IMR-90 (cell line): ENCODE measurements at regions not wholly inside any gene's neighbourhood (a gene's known extent, or its start where the extent isn't known, plus 50 kb on each side); places are given as distances from the start of the nearest gene placed in this dataset.

ENCODE experiments used
- ATAC-seq: fragments of 200-7000 bp; cut with Tn5 transposase; 2 replicates; pipeline ENCODE4 v1.9.1; 2020; ENCODE audit warnings: low read depth, mild to moderate bottlenecking, moderate library complexity
- BruUV-seq: library from RNA; stranded (reverse); fragments of 400-500 nt; replicated peaks from 2 replicates; lab custom pipeline; 2021; lab: Mats Ljungman, UMichigan
- CTCF ChIA-PET: fragments of 300-600 bp; formaldehyde crosslinking; extraction: SDS; loops from one replicate; lab custom pipeline; 2021; ENCODE audit warnings: antibody characterized with exemption; lab: Yijun Ruan, JAX
- POLR2A ChIA-PET: fragments of 300-600 bp; sonication (Branson Sonifier 250); formaldehyde crosslinking; loops from one replicate; lab custom pipeline; 2022; ENCODE audit warnings: antibody characterized with exemption; ENCODE audit not compliant: unreplicated experiment; lab: Charles Lee
- DNase-seq: peaks from one replicate; pipeline ENCODE4 v3.0.0; 2013
- H2AFZ ChIP-seq: replicated peaks from 2 replicates; pipeline ENCODE3; 2013; ENCODE audit warnings: low read length, mild to moderate bottlenecking; ENCODE audit not compliant: poor library complexity
- H2AK5ac ChIP-seq: 2 replicates; pipeline ENCODE4 v1.6.1; 2013; ENCODE audit warnings: low read depth, low read length, inconsistent platforms
- H2AK9ac ChIP-seq: replicated peaks from 2 replicates; pipeline ENCODE3; 2013; ENCODE audit warnings: mild to moderate bottlenecking, low read depth, low read length, moderate library complexity; ENCODE audit not compliant: poor library complexity
- H2BK120ac ChIP-seq: 2 replicates; pipeline ENCODE4 v1.6.1; 2013; ENCODE audit warnings: low read depth, low read length, inconsistent platforms
- H2BK15ac ChIP-seq: 3 replicates; pipeline ENCODE4 v1.6.1; 2013; ENCODE audit warnings: low read depth, low read length, inconsistent platforms
- H2BK20ac ChIP-seq: 2 replicates; pipeline ENCODE4 v1.6.1; 2013; ENCODE audit warnings: low read depth, mild to moderate bottlenecking, inconsistent platforms, low read length, moderate library complexity
- H2BK5ac ChIP-seq: 2 replicates; pipeline ENCODE4 v1.6.1; 2013; ENCODE audit warnings: mild to moderate bottlenecking, low read depth, low read length, inconsistent platforms; ENCODE audit not compliant: poor library complexity, severe bottlenecking
- H3K14ac ChIP-seq: replicated peaks from 2 replicates; pipeline ENCODE4 v1.6.1; 2013; ENCODE audit warnings: low read depth, low read length, inconsistent platforms
- H3K18ac ChIP-seq: 2 replicates; pipeline ENCODE4 v1.6.1; 2013; ENCODE audit warnings: low read depth, low read length, control low read depth
- H3K23ac ChIP-seq: 2 replicates; pipeline ENCODE4 v1.6.1; 2013; ENCODE audit warnings: low read depth, low read length, inconsistent platforms
- H3K27ac ChIP-seq: 2 replicates; pipeline ENCODE4 v1.5.1; 2013; ENCODE audit warnings: mild to moderate bottlenecking, control low read depth, low read length; ENCODE audit not compliant: insufficient read depth
- H3K27me3 ChIP-seq: 2 replicates; pipeline ENCODE4 v1.6.1; 2013; ENCODE audit warnings: low read length; ENCODE audit not compliant: control insufficient read depth, insufficient read depth
- H3K36me3 ChIP-seq: 2 replicates; pipeline ENCODE4 v1.6.1; 2013; ENCODE audit warnings: low read length, mixed read lengths; ENCODE audit not compliant: control insufficient read depth, insufficient read depth
- H3K4ac ChIP-seq: 2 replicates; pipeline ENCODE4 v1.6.1; 2013; ENCODE audit warnings: low read depth, low read length, inconsistent platforms
- H3K4me1 ChIP-seq: 2 replicates; pipeline ENCODE4 v1.6.1; 2013; ENCODE audit warnings: low read length, mixed read lengths; ENCODE audit not compliant: control insufficient read depth, insufficient read depth
- H3K4me2 ChIP-seq: 2 replicates; pipeline ENCODE4 v1.6.1; 2013; ENCODE audit warnings: low read depth, mild to moderate bottlenecking, control low read depth, low read length, moderate library complexity
- H3K4me3 ChIP-seq: 2 replicates; pipeline ENCODE4 v1.5.1; 2013; ENCODE audit warnings: low read depth, mild to moderate bottlenecking, control low read depth, low read length, moderate library complexity; ENCODE audit not compliant: insufficient read depth
- H3K56ac ChIP-seq: 2 replicates; pipeline ENCODE4 v1.6.1; 2013; ENCODE audit warnings: low read length, inconsistent platforms; ENCODE audit not compliant: insufficient read depth; ENCODE audit errors: extremely low read depth
- H3K79me1 ChIP-seq, 2 experiments: 2 replicates each; pipeline ENCODE4 v1.6.1; 2013; ENCODE audit warnings: low read length in 2 of 2, inconsistent platforms in 1 of 2, low read depth in 1 of 2
- H3K9ac ChIP-seq: 2 replicates; pipeline ENCODE4 v1.6.1; 2013; ENCODE audit warnings: low read depth, low read length, control low read depth
- H3K9me1 ChIP-seq: 2 replicates; pipeline ENCODE4 v1.6.1; 2013; ENCODE audit warnings: low read length, inconsistent platforms; ENCODE audit not compliant: insufficient read depth
- H3K9me3 ChIP-seq: 2 replicates; pipeline ENCODE4 v1.6.1; 2013; ENCODE audit warnings: low read length; ENCODE audit not compliant: control insufficient read depth, insufficient read depth
- H4K20me1 ChIP-seq: 2 replicates; pipeline ENCODE4 v1.6.1; 2013; ENCODE audit warnings: low read length, inconsistent platforms; ENCODE audit not compliant: insufficient read depth
- H4K5ac ChIP-seq: 2 replicates; pipeline ENCODE4 v1.6.1; 2013; ENCODE audit warnings: mild to moderate bottlenecking, low read depth, low read length, control low read depth
- H4K8ac ChIP-seq, 2 experiments: 2 replicates each; pipeline ENCODE4 v1.6.1; 2013; ENCODE audit warnings: low read depth in 2 of 2, low read length in 2 of 2, control low read depth in 1 of 2, inconsistent platforms in 1 of 2
- H4K91ac ChIP-seq: 2 replicates; pipeline ENCODE4 v1.6.1; 2013; ENCODE audit warnings: low read depth, low read length, inconsistent platforms; ENCODE audit not compliant: insufficient read depth
- BHLHE40 ChIP-seq: fragments of 150-350 bp; IDR thresholded peaks from 2 replicates; pipeline ENCODE4 v1.6.1; 2016; ENCODE audit warnings: mild to moderate bottlenecking, low read depth, low read length
- CEBPB ChIP-seq: IDR thresholded peaks from 2 replicates; pipeline ENCODE4 v1.6.1; 2012; ENCODE audit warnings: low read depth, low read length, improper control_type of control experiment
- CHD1 ChIP-seq: IDR thresholded peaks from 2 replicates; pipeline ENCODE4 v1.6.1; 2012; ENCODE audit warnings: low read depth, low read length, improper control_type of control experiment
- CTCF ChIP-seq: conservative IDR thresholded peaks from 2 replicates; pipeline ENCODE4 v1.5.1; 2012; ENCODE audit warnings: mild to moderate bottlenecking, low read depth, low read length, improper control_type of control experiment
- ELK1 ChIP-seq: fragments of 150-350 bp; IDR thresholded peaks from 2 replicates; pipeline ENCODE4 v1.6.1; 2016; ENCODE audit warnings: low read depth, mild to moderate bottlenecking, low read length, moderate library complexity, borderline replicate concordance
- FOS ChIP-seq: fragments of 150-350 bp; IDR thresholded peaks from 2 replicates; pipeline ENCODE4 v1.6.1; 2016; ENCODE audit warnings: low read depth, low read length
- MAFK ChIP-seq: IDR thresholded peaks from 2 replicates; pipeline ENCODE4 v1.6.1; 2012; ENCODE audit warnings: low read depth, low read length, improper control_type of control experiment
- MAZ ChIP-seq: IDR thresholded peaks from 2 replicates; pipeline ENCODE4 v1.6.1; 2012; ENCODE audit warnings: low read depth, mild to moderate bottlenecking, low read length, improper control_type of control experiment, moderate library complexity, borderline replicate concordance
- NFE2L2 ChIP-seq: fragments of 150-350 bp; IDR thresholded peaks from 2 replicates; pipeline ENCODE4 v1.6.1; 2016; ENCODE audit warnings: low read depth, mild to moderate bottlenecking, low read length
- POLR2A ChIP-seq: IDR thresholded peaks from 2 replicates; pipeline ENCODE4 v1.6.1; 2012; ENCODE audit warnings: mild to moderate bottlenecking, low read depth, low read length
- RCOR1 ChIP-seq: IDR thresholded peaks from 2 replicates; pipeline ENCODE4 v1.6.1; 2012; ENCODE audit warnings: mild to moderate bottlenecking, low read length, improper control_type of control experiment; ENCODE audit not compliant: insufficient replicate concordance
- RFX5 ChIP-seq: IDR thresholded peaks from 2 replicates; pipeline ENCODE4 v1.8.0; 2012; ENCODE audit warnings: low read depth, mild to moderate bottlenecking, low read length, moderate library complexity
- SMC3 ChIP-seq: fragments of 150-350 bp; IDR thresholded peaks from 2 replicates; pipeline ENCODE4 v1.6.1; 2016; ENCODE audit warnings: low read depth, mild to moderate bottlenecking, antibody characterized with exemption, low read length, moderate library complexity
- USF2 ChIP-seq: fragments of 150-350 bp; IDR thresholded peaks from 2 replicates; pipeline ENCODE4 v1.6.1; 2017; ENCODE audit warnings: mild to moderate bottlenecking, antibody characterized with exemption, low read length, low read depth
- WGBS, 2 experiments: methylation state at CpG; one replicate each; pipeline versions ENCODE4 v1.1.5 to v1.1.7; 2013; ENCODE audit warnings: missing lambda C conversion rate in 2 of 2; ENCODE audit not compliant: insufficient read length in 1 of 2; ENCODE audit errors: extremely low coverage in 2 of 2; 5-methylcytosine and 5-hydroxymethylcytosine counted together
- dilution Hi-C: fragments of 300-500 bp; cut with HindIII; formaldehyde crosslinking; loops from one replicate; pipeline ENCODE4 v1.14.3; 2018; ENCODE audit warnings: low sequenced_read_pairs; ENCODE audit not compliant: unreplicated experiment
- in situ Hi-C: fragments of 300-500 bp; cut with MboI; formaldehyde crosslinking; loops from 3 replicates; pipeline ENCODE4 v1.14.3; 2019; ENCODE audit warnings: low sequenced_read_pairs, inconsistent platforms, mixed read lengths
- intact Hi-C: fragments of 100-400 bp; cut with micrococcal nuclease; formaldehyde crosslinking; loops from 2 replicates; pipeline ENCODE4 v1.10.0; 2022

GRCh38 chr3:110754212-110754916, 317.3 kb upstream of the NECTIN3 start:
- no peak for ATAC-seq

More at GRCh38 chr3:110754212-110754916, 317.3 kb upstream of the NECTIN3 start:
- H3K79me1 ChIP-seq = no peaks in the 10 kb centered on the region
- dilution Hi-C loops (no loop called here), in situ Hi-C loops (no loop called here), intact Hi-C loops (no loop called here)
- H3K4me2 ChIP-seq = no peak overlapping the region
- H3K56ac ChIP-seq = no peak overlapping the region
- TF ChIP-seq MAFK = no peak
- TF ChIP-seq USF2 = no peak
- TF ChIP-seq ELK1 = no peak
- TF ChIP-seq POLR2A = no peak
- no peak for TF ChIP-seq CEBPB
- no peak for TF ChIP-seq FOS
- TF ChIP-seq RFX5 = no peak
- TF ChIP-seq CTCF = no peak
- TF ChIP-seq SMC3 = no peak
- TF ChIP-seq CHD1 = no peak
- TF ChIP-seq MAZ = no peak
- TF ChIP-seq BHLHE40 = no peak
- no peak for TF ChIP-seq NFE2L2
- TF ChIP-seq RCOR1 = no peak
- H4K8ac ChIP-seq = no peak overlapping the region
- no peak for DNase-seq
- H2BK120ac ChIP-seq = no peak overlapping the region
- no peak overlapping the region for H4K91ac ChIP-seq
- H4K20me1 ChIP-seq = no peaks in the 10 kb centered on the region
- no peak overlapping the region for H3K14ac ChIP-seq
- no peaks in the 10 kb centered on the region for H3K36me3 ChIP-seq
- H2BK20ac ChIP-seq = no peak overlapping the region; the same call in 1 of the 2 replicates
- no peaks in the 10 kb centered on the region for H3K9me1 ChIP-seq
- no peak overlapping the region for H2BK5ac ChIP-seq
- no peak overlapping the region for H2AK5ac ChIP-seq
- WGBS, 2 experiments = no CpG with 5 or more reads among the region's 3 CpGs
- H3K9me3 ChIP-seq = no peaks in the 10 kb centered on the region
- H2AK9ac ChIP-seq = no peak overlapping the region
- BruUV-seq = no TSS peak
- CTCF ChIA-PET = interaction anchor here (0.6 kb wide), 4 partner anchors 24 to 686 kb away, joined by 3 to 8 read pairs (median 3); no protein-coding TSS in a partner anchor
- H3K18ac ChIP-seq = no peak overlapping the region
- H3K4ac ChIP-seq = no peak overlapping the region
- H3K4me3 ChIP-seq = no peak overlapping the region
- no peak overlapping the region for H2BK15ac ChIP-seq
- H4K5ac ChIP-seq = no peak overlapping the region
- H3K23ac ChIP-seq = no peak overlapping the region
- no peak overlapping the region for H3K9ac ChIP-seq
- no peaks in the 10 kb centered on the region for H3K4me1 ChIP-seq
- no peaks in the 10 kb centered on the region for H3K27me3 ChIP-seq
- POLR2A ChIA-PET = no interaction called here
- H2AFZ ChIP-seq = no peak overlapping the region
- no peak overlapping the region for H3K27ac ChIP-seq
